ENCODE measurements at regions not wholly inside any gene's neighbourhood (a gene's known extent, or its start where the extent isn't known, plus 50 kb on each side); places are given as distances from the start of the nearest gene placed in this dataset.

- DNase-seq (ENCODE audit: extremely low read depth, low read depth) = no peak
- H3K4me3 ChIP-seq (replicated peaks; ENCODE audit: low read depth, low read length) = no peak overlapping the region
- TF ChIP-seq, protein P1, sequence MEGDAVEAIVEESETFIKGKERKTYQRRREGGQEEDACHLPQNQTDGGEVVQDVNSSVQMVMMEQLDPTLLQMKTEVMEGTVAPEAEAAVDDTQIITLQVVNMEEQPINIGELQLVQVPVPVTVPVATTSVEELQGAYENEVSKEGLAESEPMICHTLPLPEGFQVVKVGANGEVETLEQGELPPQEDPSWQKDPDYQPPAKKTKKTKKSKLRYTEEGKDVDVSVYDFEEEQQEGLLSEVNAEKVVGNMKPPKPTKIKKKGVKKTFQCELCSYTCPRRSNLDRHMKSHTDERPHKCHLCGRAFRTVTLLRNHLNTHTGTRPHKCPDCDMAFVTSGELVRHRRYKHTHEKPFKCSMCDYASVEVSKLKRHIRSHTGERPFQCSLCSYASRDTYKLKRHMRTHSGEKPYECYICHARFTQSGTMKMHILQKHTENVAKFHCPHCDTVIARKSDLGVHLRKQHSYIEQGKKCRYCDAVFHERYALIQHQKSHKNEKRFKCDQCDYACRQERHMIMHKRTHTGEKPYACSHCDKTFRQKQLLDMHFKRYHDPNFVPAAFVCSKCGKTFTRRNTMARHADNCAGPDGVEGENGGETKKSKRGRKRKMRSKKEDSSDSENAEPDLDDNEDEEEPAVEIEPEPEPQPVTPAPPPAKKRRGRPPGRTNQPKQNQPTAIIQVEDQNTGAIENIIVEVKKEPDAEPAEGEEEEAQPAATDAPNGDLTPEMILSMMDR (IDR thresholded peaks at IDR 0.05; ENCODE audit: low read depth, low read length, missing control alignments) = no peak
Observed at GRCh38 chr22:48098921-48099245, 1336.4 kb downstream of the TBC1D22A start.

DNA sequence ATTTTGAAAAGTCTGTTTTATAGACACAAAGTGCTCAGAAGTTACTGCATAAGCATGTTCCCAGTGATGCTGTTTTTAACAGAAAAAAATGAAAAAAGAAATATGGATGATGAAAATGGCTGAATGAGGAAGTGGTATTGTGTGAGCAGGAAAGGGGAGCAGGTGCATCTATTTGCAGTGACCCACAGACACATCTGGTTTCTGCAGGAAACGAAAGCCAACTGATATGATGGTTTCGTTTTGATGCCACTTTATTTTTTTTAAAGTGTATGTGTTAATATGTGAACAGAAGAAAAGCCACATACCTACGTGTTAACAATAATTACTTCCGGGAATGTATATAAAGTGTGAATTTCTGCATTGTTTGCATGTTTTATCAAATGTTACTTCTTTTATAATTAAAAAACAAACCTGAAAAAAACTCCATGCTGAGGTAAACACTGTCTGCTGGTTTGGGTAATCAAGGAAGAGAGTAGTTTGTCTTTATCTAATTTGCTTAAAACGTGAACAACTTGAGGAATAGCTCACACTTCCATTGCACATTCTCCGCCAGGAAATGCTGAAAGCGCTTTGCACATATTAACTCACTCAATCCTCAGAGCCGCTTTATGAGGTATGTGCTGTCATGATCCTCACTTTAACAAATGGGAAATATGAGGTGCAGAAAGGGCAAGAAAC lies 1335.9 kb downstream of the TBC1D22A start:
- DNase-seq (ENCODE audit: extremely low read depth, low read depth) = no peak
- TF ChIP-seq, protein P1 (IDR thresholded peaks at IDR 0.05; ENCODE audit: low read depth, low read length, missing control alignments) = no peak
- H3K4me3 ChIP-seq (replicated peaks; ENCODE audit: low read depth, low read length) = no peak overlapping the region

DNA sequence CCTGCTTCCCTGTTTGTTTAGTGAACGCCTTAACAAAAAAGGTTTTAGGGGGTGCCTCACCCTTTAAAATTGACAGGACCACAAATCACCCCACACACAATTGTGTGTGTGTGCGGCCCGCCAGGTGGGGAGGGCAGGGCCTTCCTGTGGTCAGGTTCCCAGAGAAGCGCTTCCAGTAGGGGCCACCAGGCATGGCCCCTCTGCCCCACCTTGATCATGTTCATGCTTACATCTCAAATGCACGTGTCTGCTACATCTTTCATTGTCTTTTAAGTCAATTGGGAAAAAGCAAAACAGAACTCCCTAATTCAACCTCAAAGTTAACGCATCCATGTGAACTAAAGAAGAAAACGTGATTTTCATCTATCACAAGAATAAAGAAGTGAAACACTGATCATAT lies 1335.3 kb downstream of the TBC1D22A start:
- TF ChIP-seq, protein P1 (IDR thresholded peaks at IDR 0.05; ENCODE audit: low read depth, low read length, missing control alignments) = no peak
- no peak for DNase-seq (ENCODE audit: extremely low read depth, low read depth)
- no peak overlapping the region for H3K4me3 ChIP-seq (replicated peaks; ENCODE audit: low read depth, low read length)

DNA sequence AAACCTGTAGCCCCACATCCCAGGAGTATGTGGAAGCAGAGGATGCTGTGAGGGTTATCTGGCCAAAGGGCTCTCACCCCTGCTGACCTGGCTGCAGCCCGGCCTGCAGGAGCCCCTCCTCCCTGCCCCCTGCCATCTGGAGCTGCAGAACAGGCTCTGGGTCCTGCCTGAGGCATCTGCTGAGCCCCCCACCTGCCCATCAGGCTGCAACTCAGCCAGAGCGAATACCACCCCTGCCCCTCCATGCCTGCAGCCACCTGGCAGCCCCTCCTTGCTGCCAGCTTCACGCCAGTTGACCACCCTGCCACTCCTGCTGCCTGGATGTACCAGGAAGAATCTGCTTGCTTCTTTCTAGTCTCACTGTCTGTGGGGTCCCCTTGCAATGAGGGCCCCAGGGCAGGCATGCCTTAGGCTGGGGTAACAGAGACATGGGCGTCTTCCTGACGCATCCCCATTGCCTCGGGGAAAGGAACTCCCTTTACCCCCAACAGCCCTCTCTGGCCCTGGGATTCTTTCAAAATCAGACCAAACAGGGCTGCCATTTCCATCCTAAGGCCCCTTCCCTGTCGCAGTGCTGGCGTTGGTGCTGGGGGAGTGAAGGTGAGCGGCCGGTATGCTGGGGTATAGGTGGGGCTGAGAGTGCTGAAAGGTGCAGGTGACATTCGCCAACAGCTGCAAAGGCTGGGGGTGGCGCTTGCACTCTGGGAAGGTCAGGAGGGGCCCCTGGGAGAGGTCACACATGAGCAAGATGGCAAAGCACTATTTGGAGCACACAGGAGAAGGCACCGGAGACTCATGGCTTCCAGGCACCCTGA lies 1334.6 kb downstream of the TBC1D22A start:
- H3K4me3 ChIP-seq (replicated peaks; ENCODE audit: low read depth, low read length) = no peak overlapping the region
- TF ChIP-seq, protein P1 (IDR thresholded peaks at IDR 0.05; ENCODE audit: low read depth, low read length, missing control alignments) = no peak
- no peak for DNase-seq (ENCODE audit: extremely low read depth, low read depth)

DNA sequence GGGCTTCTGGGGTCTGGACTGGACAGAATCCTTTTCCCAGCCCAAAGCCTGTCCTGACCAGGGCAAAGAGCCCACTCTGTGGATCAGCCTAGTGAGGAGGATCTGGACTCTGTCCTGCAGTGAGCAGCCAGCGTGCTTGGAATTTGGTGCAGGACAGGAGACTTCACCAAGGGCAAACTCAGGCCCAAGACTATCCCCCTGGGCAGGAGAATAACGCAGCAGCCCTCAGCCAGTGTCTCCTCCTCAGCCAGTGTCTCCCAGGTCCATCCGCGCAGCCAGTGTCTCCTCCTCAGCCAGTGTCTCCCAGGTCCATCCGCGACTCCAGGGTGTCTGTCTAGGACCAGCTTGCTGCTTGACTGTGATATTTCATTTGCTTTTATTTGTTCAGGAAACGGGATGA lies 1334.0 kb downstream of the TBC1D22A start:
- TF ChIP-seq, protein P1 (IDR thresholded peaks at IDR 0.05; ENCODE audit: low read depth, low read length, missing control alignments) = no peak
- DNase-seq (ENCODE audit: extremely low read depth, low read depth) = no peak
- no peak overlapping the region for H3K4me3 ChIP-seq (replicated peaks; ENCODE audit: low read depth, low read length)

DNA sequence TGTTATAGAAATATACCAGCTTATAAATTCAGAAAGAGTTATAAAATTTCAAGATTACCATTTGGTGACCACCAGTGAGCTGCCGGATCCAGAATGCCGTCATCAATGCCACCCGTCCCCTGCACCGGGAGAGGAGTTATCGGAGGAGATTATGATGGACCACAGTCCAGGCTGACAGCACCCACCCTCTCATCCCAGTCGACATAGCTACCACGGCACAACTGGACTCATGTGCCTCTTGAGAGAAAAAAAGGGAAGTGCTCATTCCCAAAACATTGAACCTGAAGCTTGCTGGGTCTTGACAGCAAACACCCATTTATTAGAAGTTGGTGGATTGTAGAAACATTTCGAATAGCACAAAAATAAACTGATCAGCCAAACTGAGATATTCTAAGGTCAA lies 1331.5 kb downstream of the TBC1D22A start:
- H3K4me3 ChIP-seq (replicated peaks; ENCODE audit: low read depth, low read length) = no peak overlapping the region
- DNase-seq (ENCODE audit: extremely low read depth, low read depth) = no peak
- TF ChIP-seq, protein P1 (IDR thresholded peaks at IDR 0.05; ENCODE audit: low read depth, low read length, missing control alignments) = no peak
